ENCODE measurements at regions not wholly inside any gene's neighbourhood (a gene's known extent, or its start where the extent isn't known, plus 50 kb on each side); places are given as distances from the start of the nearest gene placed in this dataset.

DNA sequence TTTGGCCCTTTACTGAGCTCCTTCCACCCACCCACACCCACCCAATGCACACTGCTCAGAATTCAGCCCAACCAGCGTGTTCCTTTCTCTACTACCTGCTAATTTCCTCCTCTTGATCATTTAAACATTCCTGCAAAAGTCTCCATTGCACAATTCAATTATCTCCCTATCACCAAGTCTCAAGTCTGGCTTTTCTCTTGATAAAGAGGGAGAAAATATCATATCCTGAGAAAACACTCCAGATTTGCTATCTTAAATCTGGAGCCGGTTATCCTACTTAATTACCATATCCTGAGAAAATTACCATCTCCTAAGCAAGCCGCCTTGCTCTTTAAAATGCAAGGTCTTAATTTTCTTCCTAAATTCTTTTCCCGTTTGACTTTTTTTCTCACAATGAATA lies 505.5 kb downstream of the XPNPEP1 start:
- Histone ChIP-seq H3K4me3 (no peak overlapping the region), H3K4me1 (peaks cover 0 to 8% (median 0%) of the 10 kb centered on the region in 10 experiments; a peak in 3 of 20 replicates), H3K36me3 (no peaks in the 10 kb centered on the region), H3K27me3 (no peaks in the 10 kb centered on the region), H3K27ac (no peak overlapping the region), H3K9me3 (replicated peaks in 1 of 11) (no peaks in the 10 kb centered on the region), H3K4me2 (no peak overlapping the region), H4K20me1 (no peaks in the 10 kb centered on the region), H3K9ac (no peak overlapping the region)
- no peak for TF ChIP-seq Cebpa-rat (IDR thresholded peaks at IDR 0.05)

DNA sequence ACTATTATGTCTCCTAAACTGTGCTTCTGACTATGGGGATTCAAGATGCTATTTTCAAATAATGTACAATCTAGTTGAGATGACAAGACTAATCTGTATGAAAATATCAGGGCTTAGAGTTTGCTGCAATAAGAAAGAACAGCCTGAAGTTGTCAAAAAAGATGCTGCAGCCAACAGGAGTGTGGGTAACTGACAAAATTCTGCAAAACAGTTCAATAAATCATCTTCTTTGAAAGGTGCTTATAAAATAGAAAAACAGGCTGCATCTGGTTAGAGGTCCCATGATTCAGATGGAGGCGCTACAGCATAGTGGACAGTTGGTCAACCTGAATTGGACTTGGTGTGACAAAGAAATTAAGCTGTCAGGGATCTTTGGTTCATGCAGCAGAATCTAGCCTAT lies 511.0 kb downstream of the XPNPEP1 start:
- H4K20me1 ChIP-seq: no peaks in the 10 kb centered on the region
- H3K9ac ChIP-seq: no peak overlapping the region
- no peaks in the 10 kb centered on the region for H3K27me3 ChIP-seq
- H3K4me1 ChIP-seq: no peaks in the 10 kb centered on the region
- H3K27ac ChIP-seq: no peak overlapping the region
- H3K4me2 ChIP-seq: no peak overlapping the region
- no peak for TF ChIP-seq Cebpa-rat (IDR thresholded peaks at IDR 0.05)
- no peak overlapping the region for H3K4me3 ChIP-seq
- no peaks in the 10 kb centered on the region for H3K36me3 ChIP-seq
- no peaks in the 10 kb centered on the region for H3K9me3 ChIP-seq (replicated peaks in 1 of 11)

DNA sequence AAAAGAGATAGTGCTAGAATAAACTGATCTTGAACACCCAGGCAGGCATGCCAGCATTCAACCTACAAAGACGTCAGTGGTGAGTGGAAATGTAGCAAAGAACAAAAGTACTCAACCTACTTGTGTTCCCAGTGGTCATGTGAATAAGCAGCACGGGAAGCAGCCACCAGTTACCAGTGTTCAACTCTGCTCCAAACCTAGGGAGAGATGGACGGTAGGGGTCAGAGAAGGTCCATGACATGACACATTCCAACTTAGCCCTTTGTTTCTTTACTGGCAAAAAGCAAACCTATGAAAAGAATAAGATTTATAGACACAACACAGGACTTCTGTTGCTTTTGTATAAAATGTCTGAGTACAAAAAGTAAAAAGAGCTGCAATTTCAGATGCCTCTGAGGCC lies 511.4 kb downstream of the XPNPEP1 start:
- Histone ChIP-seq H3K27me3 (no peaks in the 10 kb centered on the region), H3K9ac (no peak overlapping the region), H4K20me1 (no peaks in the 10 kb centered on the region), H3K4me1 (no peaks in the 10 kb centered on the region), H3K4me2 (no peak overlapping the region), H3K4me3 (no peak overlapping the region), H3K36me3 (no peaks in the 10 kb centered on the region), H3K9me3 (replicated peaks in 1 of 11) (no peaks in the 10 kb centered on the region), H3K27ac (no peak overlapping the region)
- no peak for TF ChIP-seq Cebpa-rat (IDR thresholded peaks at IDR 0.05)

DNA sequence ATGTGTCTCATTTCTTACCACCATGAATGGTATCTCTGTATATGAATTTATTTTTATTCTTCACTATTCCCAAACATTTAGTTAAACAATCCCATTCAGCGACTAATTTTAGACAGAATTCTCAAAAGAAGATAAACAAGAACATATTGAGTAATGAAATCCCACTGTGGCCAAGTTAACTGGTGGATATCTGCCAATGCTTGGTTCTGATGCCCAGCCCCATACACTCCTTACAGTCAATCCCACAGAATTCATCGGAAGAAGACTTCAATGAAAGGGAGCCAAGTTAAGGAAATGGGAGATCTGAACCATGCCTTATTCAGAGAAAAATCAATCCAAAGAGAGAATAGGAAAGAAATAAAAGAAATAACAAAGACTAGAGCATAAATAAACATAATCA lies 518.0 kb downstream of the XPNPEP1 start:
- no peaks in the 10 kb centered on the region for H3K36me3 ChIP-seq
- no peaks in the 10 kb centered on the region for H3K9me3 ChIP-seq (replicated peaks in 1 of 11)

DNA sequence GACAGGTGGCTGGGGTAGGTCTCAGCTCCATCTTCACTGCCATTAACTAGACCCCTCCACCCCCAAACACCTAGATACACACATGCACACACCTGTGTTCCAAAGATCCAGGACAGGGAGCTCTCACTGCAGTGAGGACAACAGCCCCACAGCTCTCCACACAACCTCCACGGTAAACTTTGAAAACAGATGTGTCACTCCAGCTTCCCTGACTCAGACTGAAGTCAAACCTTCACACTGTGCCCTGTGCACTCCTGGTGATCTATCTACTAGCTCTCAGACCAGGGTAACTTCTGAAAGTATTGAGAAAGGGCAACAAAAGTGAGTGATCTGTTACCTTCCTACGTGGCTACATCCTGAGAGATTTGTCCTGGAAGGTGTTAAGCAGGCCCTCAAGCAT lies 519.8 kb downstream of the XPNPEP1 start:
- H3K4me1 ChIP-seq: no peaks in the 10 kb centered on the region
- H4K20me1 ChIP-seq: no peaks in the 10 kb centered on the region
- H3K4me3 ChIP-seq: no peak overlapping the region
- no peaks in the 10 kb centered on the region for H3K27me3 ChIP-seq
- no peak overlapping the region for H3K27ac ChIP-seq
- no peak overlapping the region for H3K4me2 ChIP-seq
- H3K9me3 ChIP-seq (replicated peaks in 1 of 11): no peaks in the 10 kb centered on the region
- no peak for TF ChIP-seq Cebpa-rat (IDR thresholded peaks at IDR 0.05)
- H3K9ac ChIP-seq: no peak overlapping the region
- H3K36me3 ChIP-seq: no peaks in the 10 kb centered on the region

More for the DNA sequence above, 518.0 kb downstream of the XPNPEP1 start:
- Histone ChIP-seq H3K4me2 (no peak overlapping the region), H3K27ac (no peak overlapping the region), H3K4me3 (no peak overlapping the region), H4K20me1 (no peaks in the 10 kb centered on the region), H3K4me1 (no peaks in the 10 kb centered on the region), H3K9ac (no peak overlapping the region), H3K27me3 (no peaks in the 10 kb centered on the region)
- TF ChIP-seq Cebpa-rat (IDR thresholded peaks at IDR 0.05): no peak

DNA sequence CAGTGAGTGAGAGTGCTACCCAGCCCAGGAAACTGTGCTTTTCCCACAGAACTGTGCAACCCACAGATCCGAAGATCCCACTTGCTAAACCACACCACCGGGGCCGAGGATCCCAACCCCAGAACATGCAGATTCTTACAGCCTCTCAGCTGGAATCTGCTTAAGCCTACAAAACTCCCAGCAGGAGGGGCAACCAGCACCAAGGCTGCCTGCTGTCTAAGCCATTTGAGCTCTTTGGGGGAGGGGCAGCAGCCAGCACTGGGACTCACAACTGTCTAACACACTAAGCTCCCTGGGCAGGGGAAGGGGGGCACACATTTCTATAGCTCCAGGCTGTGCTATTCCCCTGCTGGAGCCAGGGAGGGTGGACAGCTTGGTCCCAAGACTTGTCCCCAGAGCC lies 529.9 kb downstream of the XPNPEP1 start:
- Histone ChIP-seq H3K9ac (no peak overlapping the region), H3K4me2 (no peak overlapping the region), H3K4me3 (no peak overlapping the region), H3K9me3 (replicated peaks in 1 of 11) (no peaks in the 10 kb centered on the region; a peak in 2 of 22 replicates), H3K27ac (no peak overlapping the region), H4K20me1 (no peaks in the 10 kb centered on the region), H3K36me3 (no peaks in the 10 kb centered on the region), H3K4me1 (no peaks in the 10 kb centered on the region), H3K27me3 (no peaks in the 10 kb centered on the region)
- TF ChIP-seq Cebpa-rat (IDR thresholded peaks at IDR 0.05): no peak

DNA sequence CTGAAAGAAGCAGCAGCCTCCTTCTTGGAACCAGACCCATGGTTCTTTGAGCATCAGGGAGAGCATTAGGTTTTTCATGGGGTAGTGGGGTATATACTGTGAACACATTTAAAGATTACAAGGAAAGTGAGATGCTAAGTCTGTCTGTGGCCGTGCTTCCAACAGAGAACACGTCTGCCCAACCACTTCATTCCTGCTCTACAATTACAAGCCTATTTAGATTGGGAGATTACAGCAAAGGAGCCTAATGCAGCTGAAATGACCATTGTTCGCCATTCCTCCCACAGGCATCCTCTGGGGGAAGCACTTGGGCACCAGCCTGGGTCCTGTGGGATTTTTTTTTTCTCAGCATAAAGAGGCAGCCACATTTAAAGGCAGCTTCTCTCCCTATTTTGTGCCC lies 536.4 kb downstream of the XPNPEP1 start:
- no peaks in the 10 kb centered on the region for H3K36me3 ChIP-seq
- H3K27me3 ChIP-seq: no peaks in the 10 kb centered on the region
- TF ChIP-seq Cebpa-rat (IDR thresholded peaks at IDR 0.05): no peak
- H3K9me3 ChIP-seq (replicated peaks in 1 of 11): no peaks in the 10 kb centered on the region
- H3K4me3 ChIP-seq: no peak overlapping the region
- H3K9ac ChIP-seq: no peak overlapping the region
- no peaks in the 10 kb centered on the region for H3K4me1 ChIP-seq
- H3K27ac ChIP-seq: no peak overlapping the region
- H4K20me1 ChIP-seq: no peaks in the 10 kb centered on the region
- no peak overlapping the region for H3K4me2 ChIP-seq

DNA sequence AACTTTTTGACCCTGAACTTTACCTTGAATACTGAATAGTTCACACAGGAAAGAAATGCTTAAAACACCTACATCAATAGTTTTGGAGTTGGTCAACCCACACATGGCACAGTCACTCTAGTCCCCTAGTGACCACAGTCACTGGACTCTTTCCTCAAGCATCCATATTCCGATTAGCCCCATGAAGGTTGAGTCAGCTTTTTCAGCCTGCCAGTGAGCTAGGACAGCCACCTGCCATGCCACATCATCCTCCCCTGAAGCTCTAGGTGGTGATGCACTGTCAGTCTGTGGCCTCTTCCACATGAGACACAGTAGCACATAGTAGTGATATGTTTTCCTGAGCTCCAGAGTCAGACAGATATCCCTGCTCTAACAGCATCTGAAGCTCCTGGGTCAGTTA lies 537.2 kb downstream of the XPNPEP1 start:
- H3K36me3 ChIP-seq: no peaks in the 10 kb centered on the region
- TF ChIP-seq Cebpa-rat (IDR thresholded peaks at IDR 0.05): no peak
- no peak overlapping the region for H3K27ac ChIP-seq
- H3K4me1 ChIP-seq: no peaks in the 10 kb centered on the region
- no peak overlapping the region for H3K9ac ChIP-seq
- H3K27me3 ChIP-seq: no peaks in the 10 kb centered on the region
- no peaks in the 10 kb centered on the region for H4K20me1 ChIP-seq
- no peaks in the 10 kb centered on the region for H3K9me3 ChIP-seq (replicated peaks in 1 of 11)
- no peak overlapping the region for H3K4me2 ChIP-seq
- H3K4me3 ChIP-seq: no peak overlapping the region

DNA sequence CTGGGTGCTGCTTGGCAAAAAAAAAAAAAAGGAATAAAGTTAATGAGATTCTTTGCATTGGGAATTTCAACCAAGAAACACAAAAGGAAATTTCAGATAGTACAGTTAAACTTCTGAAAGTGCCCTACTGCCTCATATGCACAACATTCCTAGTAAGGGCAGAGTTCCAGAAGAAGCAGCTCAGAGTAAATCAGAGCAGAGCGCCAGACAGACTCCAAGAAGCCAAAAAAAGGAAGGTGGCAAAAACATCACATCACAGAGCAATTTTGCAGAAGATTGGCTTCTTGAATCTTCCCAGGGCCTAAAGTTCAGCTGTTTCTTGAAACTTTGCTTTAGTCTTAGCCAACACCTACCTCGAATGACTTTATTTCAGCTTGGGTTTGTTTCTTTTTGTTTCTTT lies 544.1 kb downstream of the XPNPEP1 start:
- TF ChIP-seq Cebpa-rat (IDR thresholded peaks at IDR 0.05): no peak
- no peaks in the 10 kb centered on the region for H3K36me3 ChIP-seq
- no peak overlapping the region for H3K9ac ChIP-seq
- H4K20me1 ChIP-seq: no peaks in the 10 kb centered on the region
- no peaks in the 10 kb centered on the region for H3K27me3 ChIP-seq
- H3K4me1 ChIP-seq: no peaks in the 10 kb centered on the region
- no peaks in the 10 kb centered on the region for H3K9me3 ChIP-seq (replicated peaks in 1 of 11)
- H3K4me2 ChIP-seq: no peak overlapping the region
- H3K27ac ChIP-seq: no peak overlapping the region
- H3K4me3 ChIP-seq: no peak overlapping the region

DNA sequence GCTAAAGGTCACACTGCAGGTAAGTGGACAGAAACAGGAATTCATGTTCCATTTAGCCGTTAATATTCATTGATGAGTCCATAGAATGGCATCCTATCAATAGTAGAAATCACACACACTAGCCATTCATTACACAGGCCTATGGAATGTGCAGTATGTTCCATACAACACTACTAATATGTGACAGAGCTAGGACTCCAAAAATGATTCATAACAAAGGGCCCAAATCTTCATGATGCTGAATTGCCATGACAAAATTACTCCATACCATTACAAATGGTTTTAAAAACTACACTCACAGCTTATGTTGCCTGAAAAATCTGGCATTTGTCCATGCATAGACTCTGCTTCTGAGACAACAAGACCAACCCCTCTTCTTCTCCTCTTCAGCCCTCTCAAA lies 549.1 kb downstream of the XPNPEP1 start:
- no peak overlapping the region for H3K9ac ChIP-seq
- no peaks in the 10 kb centered on the region for H3K27me3 ChIP-seq
- no peaks in the 10 kb centered on the region for H4K20me1 ChIP-seq
- no peak overlapping the region for H3K27ac ChIP-seq
- TF ChIP-seq Cebpa-rat (IDR thresholded peaks at IDR 0.05): no peak
- no peaks in the 10 kb centered on the region for H3K36me3 ChIP-seq
- no peaks in the 10 kb centered on the region for H3K4me1 ChIP-seq
- H3K4me2 ChIP-seq: no peak overlapping the region
- no peak overlapping the region for H3K4me3 ChIP-seq
- no peaks in the 10 kb centered on the region for H3K9me3 ChIP-seq (replicated peaks in 1 of 11)

DNA sequence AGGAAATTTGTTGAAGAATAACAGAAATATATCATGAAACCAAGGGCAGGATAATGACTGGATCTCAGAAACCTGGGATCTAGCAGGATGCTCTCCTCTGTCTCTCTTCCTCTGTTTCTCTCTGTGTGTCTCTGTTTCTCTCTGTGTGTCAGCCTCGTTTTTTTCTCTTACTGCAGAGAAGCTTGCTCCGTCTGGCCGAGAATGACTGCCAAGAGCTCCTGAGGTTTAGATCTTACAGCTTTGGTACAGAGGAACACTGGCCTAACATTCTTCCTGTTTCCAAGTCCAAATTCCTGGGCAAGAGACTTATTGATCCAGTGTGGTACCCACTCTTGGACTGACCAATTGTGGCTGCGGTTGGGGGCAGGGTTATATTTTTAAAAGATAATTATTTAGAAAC lies 564.0 kb downstream of the XPNPEP1 start:
- Histone ChIP-seq H3K4me2 (no peak overlapping the region), H3K9me3 (replicated peaks in 1 of 11) (no peaks in the 10 kb centered on the region), H3K9ac (no peak overlapping the region), H3K36me3 (no peaks in the 10 kb centered on the region), H4K20me1 (no peaks in the 10 kb centered on the region), H3K27ac (no peak overlapping the region), H3K27me3 (no peaks in the 10 kb centered on the region), H3K4me1 (no peaks in the 10 kb centered on the region), H3K4me3 (no peak overlapping the region)
- TF ChIP-seq Cebpa-rat (IDR thresholded peaks at IDR 0.05): no peak

All from BLaER1 treated with 17β-estradiol and CSF1 and Interleukin-3, amounts not matched to agents 10 nM and 100 nM (cell line).